SW480 (cell line): ENCODE measurements at regions not wholly inside any gene's neighbourhood (a gene's known extent, or its start where the extent isn't known, plus 50 kb on each side); places are given as distances from the start of the nearest gene placed in this dataset.
"Not testable (repeated sequence)": the region's sequence is repeated elsewhere in the genome, so short reads cannot be mapped to it uniquely, and the experiment has no call there.

ENCODE experiments used
- DNase-seq: peaks from one replicate; pipeline ENCODE4 v3.0.0-alpha.2; 2016; ENCODE audit warnings: low spot score

DNA sequence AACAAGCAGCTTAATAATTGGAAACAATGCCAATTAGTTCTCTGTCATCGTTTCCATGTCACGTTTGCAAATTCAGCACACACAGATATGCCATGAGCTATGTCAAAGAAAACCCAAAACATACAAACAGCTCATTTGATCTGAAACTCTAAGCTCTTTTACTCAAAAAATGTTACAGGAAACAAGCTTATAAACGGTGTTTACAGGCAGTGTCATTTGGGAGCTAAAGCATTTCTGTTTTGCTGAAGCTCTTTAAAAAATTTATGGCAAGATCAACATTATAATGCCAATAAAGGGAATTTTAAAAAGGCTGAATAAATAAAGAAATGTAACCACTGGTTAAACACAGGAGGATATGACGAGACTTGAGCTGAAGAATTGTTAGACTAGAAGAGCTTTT lies 94.0 kb upstream of the HS3ST2 start:
- DNase-seq = no peak

DNA sequence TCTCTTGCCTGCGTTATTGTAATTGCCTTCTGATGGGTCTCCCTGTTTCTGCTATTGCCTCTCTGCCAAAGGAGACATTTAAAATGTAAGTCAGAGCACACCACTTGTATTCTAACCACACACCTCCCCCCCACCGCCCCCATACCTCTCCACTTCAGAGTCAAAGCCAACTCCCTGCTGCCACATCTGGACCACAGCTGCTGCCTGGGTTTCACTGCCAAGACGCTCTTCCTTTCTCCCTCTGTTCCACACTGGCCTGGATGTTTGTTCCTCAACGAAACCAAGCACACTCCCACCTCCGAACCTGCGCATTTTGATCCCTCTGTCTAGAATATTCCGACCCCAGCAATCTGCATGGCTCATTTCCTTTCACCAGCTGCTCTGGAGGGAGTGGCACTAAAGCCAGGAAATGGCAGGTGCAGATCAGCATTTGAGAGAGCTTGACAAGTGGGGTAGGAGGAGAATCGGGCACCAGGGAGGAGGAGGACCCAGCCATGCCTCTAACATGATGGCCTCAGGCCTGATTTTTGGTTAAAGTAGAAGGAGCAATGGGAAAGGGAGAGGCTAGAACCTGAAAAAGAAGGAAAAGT lies 92.4 kb upstream of the HS3ST2 start:
- DNase-seq = peak; percentile 3

DNA sequence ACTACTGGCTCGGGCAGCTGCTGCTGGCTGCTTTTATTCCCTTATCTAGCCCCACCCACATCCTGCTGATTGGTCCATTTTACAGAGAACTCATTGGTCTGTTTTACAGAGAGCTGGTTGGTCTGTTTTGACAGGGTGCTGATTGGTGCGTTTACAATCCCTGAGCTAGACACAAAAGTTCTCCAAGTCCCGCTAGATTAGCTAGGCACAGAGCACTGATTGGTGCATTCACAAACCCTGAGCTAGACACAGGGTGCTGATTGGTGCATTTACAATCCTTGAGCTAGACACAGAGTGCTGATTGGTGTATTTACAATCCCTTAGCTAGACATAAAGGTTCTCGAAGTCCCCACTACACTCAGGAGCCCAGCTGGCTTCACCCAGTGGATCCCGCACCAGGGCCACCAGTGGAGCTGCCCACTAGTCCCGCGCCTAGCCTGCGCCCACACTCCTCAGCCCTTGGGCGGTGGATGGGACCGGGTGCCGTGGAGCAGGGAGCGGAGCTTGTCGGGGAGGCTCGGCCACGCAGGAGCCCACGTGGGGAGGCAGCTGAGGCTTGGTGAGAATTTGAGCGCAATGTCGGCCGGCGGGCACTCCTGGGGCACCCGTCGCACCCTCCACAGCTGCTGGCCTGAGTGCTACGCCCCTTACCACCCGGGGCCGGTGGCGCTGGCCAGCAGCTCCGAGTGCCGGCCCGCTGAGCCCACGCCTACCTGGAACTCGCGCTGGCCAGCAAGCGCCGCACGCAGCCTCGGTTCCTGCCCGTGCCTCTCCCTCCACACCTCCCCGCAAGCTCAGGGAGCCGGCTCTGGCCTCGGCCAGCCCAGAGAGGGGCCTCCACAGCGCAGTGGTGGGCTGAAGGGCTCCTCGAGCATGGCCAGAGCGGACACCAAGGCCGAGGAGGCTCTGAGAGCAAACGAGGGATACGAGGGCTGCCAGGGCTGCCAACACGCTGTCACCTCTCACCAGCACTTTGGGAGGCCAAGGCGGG lies 91.1 kb upstream of the HS3ST2 start:
- not testable (repeated sequence) for DNase-seq

DNA sequence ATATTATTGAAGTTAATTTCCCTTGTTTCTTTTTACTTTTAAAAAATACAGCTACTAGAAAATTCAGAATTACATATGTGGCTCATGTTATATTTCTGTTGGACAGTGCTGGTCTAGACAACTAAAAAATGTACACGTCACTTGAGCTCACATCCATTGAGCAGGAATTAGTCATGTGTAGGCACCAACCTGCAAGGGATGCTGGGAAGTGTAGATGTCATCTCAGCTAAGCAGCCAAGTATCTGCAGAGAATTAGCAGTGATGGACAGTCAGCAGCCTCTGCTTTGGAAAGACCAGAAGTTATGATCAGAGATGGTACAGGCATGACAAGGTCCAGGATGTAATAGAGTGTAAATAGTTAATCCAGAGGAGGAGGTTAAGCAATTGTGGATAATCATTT lies 87.1 kb upstream of the HS3ST2 start:
- no peak for DNase-seq

DNA sequence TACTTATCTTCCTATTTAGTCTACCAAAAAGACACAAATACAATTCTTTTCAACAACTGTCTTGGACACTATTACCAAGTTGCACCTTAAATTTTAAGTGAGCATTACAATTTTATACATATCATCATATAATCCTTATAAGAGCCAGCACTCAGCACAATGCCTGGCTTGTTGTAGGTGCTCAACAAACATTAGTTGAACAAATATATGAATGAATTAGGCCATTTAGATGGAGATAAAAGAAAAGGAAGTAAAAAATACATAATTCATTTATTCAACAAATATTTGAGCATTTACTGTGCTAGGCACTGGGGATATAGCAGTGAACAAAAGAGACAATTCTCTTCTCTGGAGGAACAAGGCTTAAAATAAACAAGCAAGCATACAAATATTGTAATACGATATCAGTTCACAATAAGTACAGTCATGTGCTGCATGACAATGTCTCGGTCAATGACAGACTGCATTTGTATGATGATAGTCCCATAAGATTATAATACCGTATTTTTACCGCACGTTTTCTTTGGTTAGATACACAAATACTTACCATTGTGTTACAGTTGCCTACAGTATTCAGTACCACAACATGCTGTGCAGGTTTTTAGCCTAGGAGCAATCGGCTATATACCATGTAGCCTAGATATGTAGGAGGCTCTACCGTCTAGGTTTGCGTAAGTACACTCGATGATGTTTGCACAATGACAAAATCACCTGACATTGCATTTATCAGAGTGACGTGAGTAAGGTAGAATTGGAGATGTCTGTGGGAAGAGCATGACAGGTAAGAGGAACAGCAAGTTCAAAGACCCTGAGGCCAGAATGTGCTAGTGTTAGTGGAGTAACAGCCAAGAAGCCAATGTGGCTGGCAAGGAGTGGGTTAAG lies 86.4 kb upstream of the HS3ST2 start:
- no peak for DNase-seq

DNA sequence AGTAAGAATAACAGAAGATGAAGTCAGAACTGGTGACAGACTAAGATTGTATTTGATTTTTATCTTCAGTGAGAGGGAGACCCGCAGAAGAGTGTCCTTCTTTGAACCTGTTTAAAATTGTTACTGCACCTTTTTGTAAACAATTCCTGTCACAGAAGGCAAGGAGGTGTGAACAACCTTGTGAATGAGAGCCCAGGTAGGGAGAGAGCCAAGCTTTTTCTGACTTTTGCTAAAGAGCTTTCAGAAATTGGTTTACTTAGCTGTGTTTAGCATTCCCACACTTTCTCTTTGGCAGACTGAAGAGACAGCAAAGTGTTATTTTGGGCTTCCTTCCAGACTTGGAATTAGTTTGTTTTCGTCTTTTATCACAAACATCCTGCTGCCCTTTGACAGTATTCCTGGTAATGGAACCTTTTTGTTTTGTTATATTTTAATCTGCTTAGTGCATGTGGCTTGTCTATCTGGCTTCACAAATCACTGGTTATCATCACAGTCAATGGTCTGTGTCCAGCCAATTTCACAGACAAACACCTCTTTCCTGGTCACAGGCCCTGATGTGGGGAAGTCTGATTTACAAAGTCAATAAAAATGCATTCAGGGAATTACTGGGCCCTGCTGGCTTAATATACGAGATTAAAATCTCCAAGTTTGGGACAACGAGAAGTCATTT lies 85.7 kb upstream of the HS3ST2 start:
- DNase-seq = no peak

DNA sequence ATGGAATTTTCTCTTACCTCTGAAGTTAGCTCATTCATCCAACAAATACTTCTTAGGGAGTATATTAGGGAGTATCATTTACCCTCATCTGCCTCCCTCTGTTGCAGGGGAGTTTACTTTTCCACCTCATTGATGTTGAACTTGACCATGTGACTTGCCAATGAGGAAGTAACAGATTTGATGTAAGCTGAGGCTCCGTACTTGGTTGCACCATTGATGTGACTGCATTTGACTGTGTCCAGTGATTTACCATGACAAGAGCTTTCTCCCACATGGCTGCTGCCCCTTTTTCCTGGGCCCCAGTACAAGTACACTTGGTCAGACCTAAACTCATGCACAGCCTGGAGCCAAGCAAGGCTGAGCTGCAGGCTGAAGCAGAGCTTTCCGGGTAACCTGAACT lies 81.6 kb upstream of the HS3ST2 start:
- DNase-seq = no peak

- no peak for DNase-seq
These were observed 81.0 kb upstream of the HS3ST2 start for GRCh38 chr16:22732959-22733358.

DNA sequence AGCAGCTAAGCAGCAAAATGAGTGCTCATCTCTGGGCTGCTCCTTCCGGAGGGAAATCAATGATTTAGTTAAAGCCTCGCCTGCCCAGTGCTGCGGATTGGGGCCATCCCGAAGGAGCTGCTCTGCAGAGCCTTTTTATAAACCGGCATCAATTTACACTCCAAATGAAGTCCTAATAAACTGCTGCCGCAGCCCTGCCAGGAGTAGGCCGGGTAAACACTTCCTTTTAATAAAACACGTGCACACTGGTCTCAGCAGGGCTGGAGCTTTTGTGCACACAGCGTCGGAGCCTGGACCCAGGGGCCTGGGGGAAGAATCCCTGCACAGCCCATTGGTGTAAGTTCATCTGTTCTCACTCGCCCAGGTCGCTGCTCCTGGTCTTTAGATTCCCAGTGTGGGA lies 79.6 kb upstream of the HS3ST2 start:
- no peak for DNase-seq

GRCh38 chr16:22736791-22737190 lies 77.2 kb upstream of the HS3ST2 start:
- no peak for DNase-seq

- no peak for DNase-seq
These were observed 74.9 kb upstream of the HS3ST2 start for GRCh38 chr16:22739077-22739476.

DNA sequence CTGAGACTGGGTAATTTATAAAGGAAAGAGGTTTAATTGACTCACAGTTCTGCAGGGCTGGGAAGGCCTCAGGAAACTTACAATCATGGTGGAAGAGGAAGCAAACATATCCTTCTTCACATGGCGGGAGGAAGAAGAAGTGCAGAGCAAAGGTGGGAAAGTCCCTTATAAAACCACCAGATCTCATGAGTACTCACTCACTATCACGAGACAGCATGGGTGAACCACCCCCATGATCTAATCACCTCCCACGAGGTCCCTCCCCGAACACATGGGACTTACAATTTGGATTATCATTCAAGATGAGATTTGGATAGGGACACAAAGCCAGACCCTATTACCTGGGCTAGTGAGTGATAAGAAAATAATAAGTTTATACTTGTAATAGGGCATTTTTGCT lies 70.6 kb upstream of the HS3ST2 start:
- no peak for DNase-seq

- no peak for DNase-seq
These were observed 62.8 kb upstream of the HS3ST2 start for GRCh38 chr16:22751104-22751667.

DNA sequence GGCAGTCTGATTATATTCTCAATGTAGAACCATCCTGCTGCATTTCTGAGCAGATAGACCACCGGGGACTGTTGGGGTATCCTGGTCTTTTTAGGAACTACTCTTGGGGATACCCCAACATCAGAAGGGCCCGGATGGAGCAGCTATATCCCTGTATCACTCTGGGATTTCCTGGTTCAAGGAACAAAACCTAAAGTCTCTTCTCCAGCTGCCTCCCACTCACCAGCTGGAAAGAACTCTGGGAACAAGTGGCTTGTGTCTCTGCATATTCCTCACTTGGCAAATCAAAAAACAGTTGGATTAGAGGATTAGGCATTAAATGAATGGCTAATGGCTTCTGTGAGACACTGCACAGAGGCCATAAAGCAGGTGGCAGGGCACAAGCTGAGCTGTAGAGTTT lies 62.3 kb upstream of the HS3ST2 start:
- no peak for DNase-seq

DNA sequence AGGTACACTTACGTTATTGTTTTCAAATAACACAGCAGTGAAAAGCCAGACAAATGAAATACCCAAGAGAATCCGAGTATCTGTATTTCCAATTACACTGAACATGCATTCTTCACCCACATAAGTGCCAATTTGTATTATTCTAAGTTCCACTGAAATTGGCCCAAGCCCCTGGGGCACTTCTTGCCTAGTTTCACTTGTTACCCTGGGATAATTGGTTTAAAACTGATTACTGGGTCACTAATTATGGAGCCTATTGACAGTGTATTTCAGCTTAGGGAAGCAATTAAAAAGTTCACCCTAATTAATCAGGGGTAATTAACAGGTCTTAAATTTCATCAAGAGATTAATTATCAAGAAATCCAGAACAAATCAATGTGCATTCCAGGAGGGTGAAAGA lies 60.5 kb upstream of the HS3ST2 start:
- DNase-seq = no peak

GRCh38 chr16:22754577-22754976 lies 59.4 kb upstream of the HS3ST2 start:
- no peak for DNase-seq

DNA sequence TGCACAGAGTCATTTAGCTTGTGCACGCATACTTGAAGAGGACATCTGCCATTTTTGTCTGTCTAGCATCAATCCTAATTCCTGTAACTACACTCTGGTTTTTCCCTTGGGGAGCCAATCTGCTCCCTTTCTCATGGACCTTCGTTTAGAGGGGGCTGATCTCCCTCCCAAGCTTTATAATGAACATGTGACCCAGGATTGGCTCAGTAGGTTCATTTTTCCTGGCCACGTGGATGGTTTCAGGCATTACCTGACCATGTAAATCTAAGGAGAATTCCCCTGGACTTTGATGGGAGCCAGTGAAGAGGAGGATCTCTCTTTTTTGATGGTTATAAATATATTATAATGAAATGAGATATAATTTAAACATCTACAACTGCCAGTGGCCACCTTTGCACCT lies 56.8 kb upstream of the HS3ST2 start:
- DNase-seq = no peak

GRCh38 chr16:22762486-22762885 lies 51.5 kb upstream of the HS3ST2 start:
- no peak for DNase-seq

DNA sequence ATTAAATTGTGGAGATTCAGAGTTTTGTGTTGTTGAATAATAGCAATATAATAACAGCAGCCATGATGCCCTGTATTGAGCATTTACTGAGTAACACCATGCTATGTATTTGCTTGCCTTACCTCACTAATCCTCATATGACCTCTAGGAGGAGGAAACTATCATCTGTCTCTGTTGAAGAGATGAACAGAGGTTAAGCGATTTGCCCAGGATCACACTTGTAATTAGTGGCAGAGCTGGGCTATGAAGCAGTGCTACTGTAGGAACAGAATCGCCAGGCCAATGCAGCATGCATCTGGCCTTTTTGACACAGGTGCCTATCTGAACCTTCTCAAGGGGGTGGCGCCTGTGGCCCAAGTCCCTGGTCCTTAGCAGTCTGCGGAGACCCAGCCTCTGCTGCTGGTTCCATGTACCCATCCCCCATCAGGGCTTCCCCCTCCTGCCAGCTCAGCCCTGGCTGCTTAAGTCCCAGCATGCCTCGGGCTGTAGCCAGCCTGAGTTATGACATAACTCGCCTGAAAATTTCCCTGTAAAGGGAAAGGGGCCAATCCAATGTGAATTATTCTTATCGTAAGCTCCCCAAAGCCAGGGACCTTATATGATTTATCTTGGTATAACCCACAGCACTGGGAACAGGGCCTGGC lies 50.4 kb upstream of the HS3ST2 start:
- no peak for DNase-seq
